Endothelial cell (in vitro differentiated cells): ENCODE measurements at regions not wholly inside any gene's neighbourhood (a gene's known extent, or its start where the extent isn't known, plus 50 kb on each side); places are given as distances from the start of the nearest gene placed in this dataset.
"Not testable (repeated sequence)": the region's sequence is repeated elsewhere in the genome, so short reads cannot be mapped to it uniquely, and the experiment has no call there.

ENCODE experiments used
- DNase-seq: peaks from one replicate; pipeline ENCODE4 v3.0.0; 2021; ENCODE audit warnings: low spot score
- H3K27ac Mint-ChIP-seq: one replicate; pipeline ENCODE4 v1.8.0; 2021; ENCODE audit warnings: mixed read lengths, inconsistent platforms; ENCODE audit not compliant: unreplicated experiment
- H3K27me3 Mint-ChIP-seq: one replicate; pipeline ENCODE4 v1.8.0; 2021; ENCODE audit warnings: mild to moderate bottlenecking, moderate library complexity, mixed read lengths, inconsistent platforms; ENCODE audit not compliant: unreplicated experiment
- H3K36me3 Mint-ChIP-seq: one replicate; pipeline ENCODE4 v1.8.0; 2021; ENCODE audit warnings: mild to moderate bottlenecking, low read depth, mixed read lengths, inconsistent platforms; ENCODE audit not compliant: unreplicated experiment
- H3K4me1 Mint-ChIP-seq: one replicate; pipeline ENCODE4 v1.8.0; 2021; ENCODE audit warnings: mild to moderate bottlenecking, mixed read lengths, inconsistent platforms; ENCODE audit not compliant: unreplicated experiment
- H3K4me3 Mint-ChIP-seq: one replicate; pipeline ENCODE4 v1.8.0; 2021; ENCODE audit warnings: mild to moderate bottlenecking, mixed read lengths, inconsistent platforms; ENCODE audit not compliant: unreplicated experiment
- H3K9me3 Mint-ChIP-seq: one replicate; pipeline ENCODE4 v1.8.0; 2021; ENCODE audit warnings: mixed read lengths, inconsistent platforms; ENCODE audit not compliant: unreplicated experiment
- CTCF ChIP-seq: fragments of 200-600 bp; sonication (generic); IDR thresholded peaks from one replicate; pipeline ENCODE4 v1.5.0; 2021; ENCODE audit warnings: antibody characterized with exemption; ENCODE audit not compliant: unreplicated experiment

GRCh38 chr4:115515366-115515765 is 401.9 kb upstream of the NDST4 start:
- Mint-ChIP-seq H3K36me3 (no peaks in the 10 kb centered on the region), H3K4me1 (peaks cover 2% of the 10 kb centered on the region), H3K27me3 (peaks cover 1% of the 10 kb centered on the region), H3K27ac (no peak overlapping the region), H3K9me3 (no peaks in the 10 kb centered on the region), H3K4me3 (no peak overlapping the region)
- DNase-seq = no peak
- no peak for TF ChIP-seq CTCF

GRCh38 chr4:115514675-115515074 is 401.3 kb upstream of the NDST4 start:
- no peak for TF ChIP-seq CTCF
- no peak for DNase-seq
- Mint-ChIP-seq H3K4me3 (no peak overlapping the region), H3K36me3 (no peaks in the 10 kb centered on the region), H3K27me3 (peaks cover 1% of the 10 kb centered on the region), H3K27ac (no peak overlapping the region), H3K4me1 (peaks cover 1% of the 10 kb centered on the region), H3K9me3 (no peaks in the 10 kb centered on the region)

GRCh38 chr4:115505326-115505725 is 391.9 kb upstream of the NDST4 start:
- Mint-ChIP-seq H3K4me3 (no peak overlapping the region), H3K36me3 (no peaks in the 10 kb centered on the region), H3K9me3 (no peaks in the 10 kb centered on the region), H3K27ac (no peak overlapping the region), H3K27me3 (no peaks in the 10 kb centered on the region), H3K4me1 (no peaks in the 10 kb centered on the region)
- TF ChIP-seq CTCF = no peak
- no peak for DNase-seq

GRCh38 chr4:115501656-115502055 is 388.2 kb upstream of the NDST4 start:
- Mint-ChIP-seq H3K36me3 (no peaks in the 10 kb centered on the region), H3K4me3 (no peak overlapping the region), H3K27ac (no peak overlapping the region), H3K4me1 (no peaks in the 10 kb centered on the region), H3K9me3 (no peaks in the 10 kb centered on the region), H3K27me3 (no peaks in the 10 kb centered on the region)
- no peak for DNase-seq
- no peak for TF ChIP-seq CTCF

- not testable (repeated sequence) for H3K36me3 Mint-ChIP-seq, H3K4me1 Mint-ChIP-seq, H3K27ac Mint-ChIP-seq, DNase-seq, H3K27me3 Mint-ChIP-seq, H3K9me3 Mint-ChIP-seq, H3K4me3 Mint-ChIP-seq
Observed at GRCh38 chr4:115493770-115494169, 380.4 kb upstream of the NDST4 start.

- no peak overlapping the region for H3K27ac Mint-ChIP-seq
- H3K9me3 Mint-ChIP-seq = no peaks in the 10 kb centered on the region
- no peak overlapping the region for H3K4me3 Mint-ChIP-seq
- DNase-seq = no peak
- H3K27me3 Mint-ChIP-seq = no peaks in the 10 kb centered on the region
- no peaks in the 10 kb centered on the region for H3K4me1 Mint-ChIP-seq
- no peaks in the 10 kb centered on the region for H3K36me3 Mint-ChIP-seq
- no peak for TF ChIP-seq CTCF
Observed at GRCh38 chr4:115491686-115492085, 378.3 kb upstream of the NDST4 start.
